SK-N-SH (cell line): ENCODE measurements at regions not wholly inside any gene's neighbourhood (a gene's known extent, or its start where the extent isn't known, plus 50 kb on each side); places are given as distances from the start of the nearest gene placed in this dataset.

Source experiments
- CTCF ChIA-PET: fragments of 300-600, 350-600 bp; formaldehyde crosslinking; extraction: SDS; loops from one replicate; lab custom pipeline; 2021; lab: Yijun Ruan, JAX
- POLR2A ChIA-PET: fragments of 350-600 bp; sonication (Branson Sonifier 250); formaldehyde crosslinking; extraction: SDS; loops from one replicate; lab custom pipeline; 2020; ENCODE audit warnings: antibody characterized with exemption, inconsistent platforms; lab: Yijun Ruan, JAX
- DNase-seq: peaks from one replicate; pipeline ENCODE4 v3.0.0; 2012
- H2AFZ ChIP-seq: fragments of 200-600 bp; sonication (generic); 2 replicates; pipeline ENCODE4 v1.8.1; 2016; ENCODE audit warnings: antibody characterized with exemption, mild to moderate bottlenecking, low read depth
- H3F3A ChIP-seq: fragments of 200-600 bp; sonication (generic); replicated peaks from 2 replicates; pipeline ENCODE3; 2016; ENCODE audit warnings: antibody characterized with exemption, mild to moderate bottlenecking; ENCODE audit not compliant: insufficient read depth
- H3K27ac ChIP-seq, 2 experiments: fragments of 200-500 bp in 1 of 2; fragments of 200-600 bp in 1 of 2; sonication (Bioruptor generic) in 1 of 2; sonication (generic), shearing (Covaris generic) in 1 of 2; 2 replicates each; pipeline versions ENCODE4 v1.5.1 to v1.6.1; 2014 to 2016; ENCODE audit warnings: low read depth in 2 of 2, inconsistent platforms in 1 of 2, low read length in 1 of 2, mild to moderate bottlenecking in 1 of 2, mixed read lengths in 1 of 2
- H3K27me3 ChIP-seq: fragments of 200-600 bp; sonication (generic), shearing (Covaris generic); 2 replicates; pipeline ENCODE4 v1.6.1; 2016; ENCODE audit warnings: mixed run types; ENCODE audit not compliant: insufficient read depth
- H3K36me3 ChIP-seq, 2 experiments: fragments of 200-500 bp in 1 of 2; fragments of 200-600 bp in 1 of 2; sonication (Bioruptor generic) in 1 of 2; sonication (generic) in 1 of 2; replicated peaks in 1 of 2; 2 replicates each; pipeline versions ENCODE3 to v1.5.1; 2014 to 2016; ENCODE audit warnings: low read length in 1 of 2, mild to moderate bottlenecking in 1 of 2; ENCODE audit not compliant: insufficient read depth in 2 of 2, control insufficient read depth in 1 of 2
- H3K4me1 ChIP-seq, 2 experiments: fragments of 200-500 bp in 1 of 2; fragments of 200-600 bp in 1 of 2; sonication (Bioruptor generic) in 1 of 2; sonication (generic), shearing (Covaris generic) in 1 of 2; 2 replicates each; pipeline versions ENCODE4 v1.5.1 to v1.6.1; 2014 to 2016; ENCODE audit warnings: low read depth in 1 of 2, low read length in 1 of 2, mixed run types in 1 of 2; ENCODE audit not compliant: insufficient read depth in 2 of 2, control insufficient read depth in 1 of 2
- H3K4me2 ChIP-seq: fragments of 200-600 bp; sonication (generic), shearing (Covaris generic); 2 replicates; pipeline ENCODE4 v1.6.1; 2017; ENCODE audit warnings: mixed run types
- H3K4me3 ChIP-seq, 2 experiments: fragments of 200-500 bp in 1 of 2; fragments of 200-600 bp in 1 of 2; sonication (Bioruptor generic) in 1 of 2; sonication (generic), shearing (Covaris generic) in 1 of 2; 2 replicates each; pipeline versions ENCODE4 v1.5.1 to v1.8.1; 2014 to 2016; ENCODE audit warnings: low read depth in 2 of 2, inconsistent platforms in 1 of 2, low read length in 1 of 2, mild to moderate bottlenecking in 1 of 2, mixed read lengths in 1 of 2, moderate library complexity in 1 of 2
- H3K79me2 ChIP-seq: fragments of 200-600 bp; sonication (generic); 2 replicates; pipeline ENCODE4 v1.8.1; 2017; ENCODE audit warnings: mild to moderate bottlenecking; ENCODE audit not compliant: insufficient read depth
- H3K9ac ChIP-seq: fragments of 200-600 bp; sonication (generic); 2 replicates; pipeline ENCODE4 v1.6.1; 2017; ENCODE audit warnings: mixed run types
- H3K9me2 ChIP-seq: fragments of 200-600 bp; sonication (generic); 2 replicates; pipeline ENCODE4 v1.6.1; 2017; ENCODE audit warnings: mixed run types
- H3K9me3 ChIP-seq: fragments of 200-600 bp; sonication (generic); 2 replicates; pipeline ENCODE4 v1.6.1; 2017; ENCODE audit warnings: mixed run types, mild to moderate bottlenecking, moderate library complexity
- H4K20me1 ChIP-seq: fragments of 200-600 bp; sonication (generic); 2 replicates; pipeline ENCODE4 v1.6.1; 2017; ENCODE audit warnings: mild to moderate bottlenecking, mixed run types; ENCODE audit not compliant: insufficient read depth
- ELF1 ChIP-seq: IDR thresholded peaks from 2 replicates; pipeline ENCODE4 v1.4.0; 2012
- EP300 ChIP-seq, 2 experiments: IDR thresholded peaks; 2 replicates each; pipeline versions ENCODE4 v1.4.0 to v1.6.1; 2012; ENCODE audit warnings: borderline replicate concordance in 1 of 2, low read depth in 1 of 2, low read length in 1 of 2
- FOXM1 ChIP-seq: IDR thresholded peaks from 2 replicates; pipeline ENCODE4 v1.4.0; 2012; ENCODE audit warnings: low read depth, mild to moderate bottlenecking
- GATA2 ChIP-seq: sonication (generic); formaldehyde crosslinking; IDR thresholded peaks from 2 replicates; pipeline ENCODE4 v1.5.0; 2020; ENCODE audit warnings: mild to moderate bottlenecking, missing genetic modification reagents
- MEF2A ChIP-seq: IDR thresholded peaks from 2 replicates; pipeline ENCODE4 v1.4.0; 2012; ENCODE audit warnings: low read depth, borderline replicate concordance
- MXI1 ChIP-seq: IDR thresholded peaks from 2 replicates; pipeline ENCODE4 v1.6.1; 2012; ENCODE audit warnings: mild to moderate bottlenecking, low read depth, low read length, improper control_type of control experiment
- NFIC ChIP-seq: IDR thresholded peaks from 2 replicates; pipeline ENCODE4 v1.4.0; 2012; ENCODE audit warnings: borderline replicate concordance
- NRF1 ChIP-seq: IDR thresholded peaks from 2 replicates; pipeline ENCODE4 v1.6.1; 2012; ENCODE audit warnings: low read depth, mild to moderate bottlenecking, low read length
- RCOR1 ChIP-seq: fragments of 150-350 bp; IDR thresholded peaks from 2 replicates; pipeline ENCODE4 v1.6.1; 2017; ENCODE audit warnings: antibody characterized with exemption, low read length
- RXRA ChIP-seq: IDR thresholded peaks from 2 replicates; pipeline ENCODE4 v1.4.0; 2012; ENCODE audit warnings: low read depth, mild to moderate bottlenecking, borderline replicate concordance
- SMC3 ChIP-seq: IDR thresholded peaks from 2 replicates; pipeline ENCODE4 v1.6.1; 2012; ENCODE audit warnings: low read depth, low read length, improper control_type of control experiment
- TCF12 ChIP-seq: IDR thresholded peaks from 2 replicates; pipeline ENCODE4 v1.4.0; 2012
- ZBTB33 ChIP-seq: IDR thresholded peaks from 2 replicates; pipeline ENCODE4 v1.4.0; 2012; ENCODE audit warnings: low read depth, borderline replicate concordance
- whole genome bisulfite sequencing: methylation state at CpG from one replicate; pipeline ENCODE4 v1.1.6; 2017; ENCODE audit warnings: low lambda C conversion rate; 5-methylcytosine and 5-hydroxymethylcytosine counted together
- TF ChIP-seq, protein P1 (sequence below): fragments of 150-350 bp; IDR thresholded peaks from 2 replicates; pipeline ENCODE4 v1.6.1; 2017; ENCODE audit warnings: antibody characterized with exemption, low read length, low read depth, borderline replicate concordance
- TF ChIP-seq, protein P2 (sequence below): fragments of 200-600 bp; sonication (generic); IDR thresholded peaks from 2 replicates; pipeline ENCODE4 v1.6.1; 2017; ENCODE audit warnings: antibody characterized with exemption, mild to moderate bottlenecking, moderate library complexity
- TF ChIP-seq, protein P3 (sequence below): IDR thresholded peaks from 2 replicates; pipeline ENCODE4 v1.4.0; 2012; ENCODE audit warnings: low read depth

GRCh38 chr12:91395628-91396135 is 213.1 kb upstream of the DCN start (continued):
- no peak for TF ChIP-seq RXRA

DNA sequence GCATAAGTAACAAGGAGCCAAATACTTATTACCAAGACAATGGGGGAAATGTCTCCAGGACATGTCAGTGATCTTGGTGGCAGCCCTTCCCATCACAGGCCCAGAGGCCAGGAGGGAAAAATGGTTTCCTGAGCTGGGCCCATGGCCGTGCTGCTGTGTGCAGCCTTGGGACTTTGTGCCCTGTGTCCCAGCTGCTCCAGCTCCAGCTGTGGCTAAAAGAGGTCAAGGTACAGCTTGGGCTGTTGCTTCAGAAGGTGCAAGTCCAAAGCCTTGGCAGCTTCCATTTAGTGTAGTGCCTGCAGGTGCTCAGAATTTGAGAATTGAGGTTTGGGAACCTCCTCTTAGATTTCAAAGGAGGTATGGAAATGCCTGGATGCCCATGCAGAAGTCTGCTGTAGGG is 212.3 kb upstream of the DCN start:
- Histone ChIP-seq H3K4me1 (no peaks in the 10 kb centered on the region), H2AFZ (no peak overlapping the region), H3K27me3 (no peaks in the 10 kb centered on the region), H3K4me2 (no peak overlapping the region), H3F3A (no peaks in the 10 kb centered on the region), H3K4me3 (no peak overlapping the region), H3K9me2 (no peaks in the 10 kb centered on the region), H3K27ac (no peak overlapping the region), H3K9ac (no peak overlapping the region), H4K20me1 (no peaks in the 10 kb centered on the region), H3K36me3 (no peaks in the 10 kb centered on the region), H3K9me3 (no peaks in the 10 kb centered on the region), H3K79me2 (no peaks in the 10 kb centered on the region)
- POLR2A ChIA-PET: no interaction called here
- TF ChIP-seq GATA2: no peak
- TF ChIP-seq ZBTB33: no peak
- TF ChIP-seq, protein P1, sequence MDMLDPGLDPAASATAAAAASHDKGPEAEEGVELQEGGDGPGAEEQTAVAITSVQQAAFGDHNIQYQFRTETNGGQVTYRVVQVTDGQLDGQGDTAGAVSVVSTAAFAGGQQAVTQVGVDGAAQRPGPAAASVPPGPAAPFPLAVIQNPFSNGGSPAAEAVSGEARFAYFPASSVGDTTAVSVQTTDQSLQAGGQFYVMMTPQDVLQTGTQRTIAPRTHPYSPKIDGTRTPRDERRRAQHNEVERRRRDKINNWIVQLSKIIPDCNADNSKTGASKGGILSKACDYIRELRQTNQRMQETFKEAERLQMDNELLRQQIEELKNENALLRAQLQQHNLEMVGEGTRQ: no peak
- no peak for TF ChIP-seq MEF2A
- TF ChIP-seq TCF12: no peak
- TF ChIP-seq RCOR1: no peak
- TF ChIP-seq, protein P2, sequence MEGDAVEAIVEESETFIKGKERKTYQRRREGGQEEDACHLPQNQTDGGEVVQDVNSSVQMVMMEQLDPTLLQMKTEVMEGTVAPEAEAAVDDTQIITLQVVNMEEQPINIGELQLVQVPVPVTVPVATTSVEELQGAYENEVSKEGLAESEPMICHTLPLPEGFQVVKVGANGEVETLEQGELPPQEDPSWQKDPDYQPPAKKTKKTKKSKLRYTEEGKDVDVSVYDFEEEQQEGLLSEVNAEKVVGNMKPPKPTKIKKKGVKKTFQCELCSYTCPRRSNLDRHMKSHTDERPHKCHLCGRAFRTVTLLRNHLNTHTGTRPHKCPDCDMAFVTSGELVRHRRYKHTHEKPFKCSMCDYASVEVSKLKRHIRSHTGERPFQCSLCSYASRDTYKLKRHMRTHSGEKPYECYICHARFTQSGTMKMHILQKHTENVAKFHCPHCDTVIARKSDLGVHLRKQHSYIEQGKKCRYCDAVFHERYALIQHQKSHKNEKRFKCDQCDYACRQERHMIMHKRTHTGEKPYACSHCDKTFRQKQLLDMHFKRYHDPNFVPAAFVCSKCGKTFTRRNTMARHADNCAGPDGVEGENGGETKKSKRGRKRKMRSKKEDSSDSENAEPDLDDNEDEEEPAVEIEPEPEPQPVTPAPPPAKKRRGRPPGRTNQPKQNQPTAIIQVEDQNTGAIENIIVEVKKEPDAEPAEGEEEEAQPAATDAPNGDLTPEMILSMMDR: no peak
- no peak for TF ChIP-seq NRF1
- no peak for TF ChIP-seq NFIC
- no peak for TF ChIP-seq ELF1
- no peak for TF ChIP-seq RXRA
- TF ChIP-seq EP300 (IDR thresholded peaks at IDR 0.05; ENCODE audit: borderline replicate concordance in 1 of 2, low read depth in 1 of 2, low read length in 1 of 2): no peak
- TF ChIP-seq, protein P3, sequence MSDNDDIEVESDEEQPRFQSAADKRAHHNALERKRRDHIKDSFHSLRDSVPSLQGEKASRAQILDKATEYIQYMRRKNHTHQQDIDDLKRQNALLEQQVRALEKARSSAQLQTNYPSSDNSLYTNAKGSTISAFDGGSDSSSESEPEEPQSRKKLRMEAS: no peak
- TF ChIP-seq MXI1: no peak
- TF ChIP-seq SMC3: no peak
- no peak for TF ChIP-seq FOXM1
- WGBS: no CpG with 5 or more reads among the region's 1 CpG
- CTCF ChIA-PET: interaction anchor here (3.9 kb wide), 1 partner anchor 13 kb away, joined by 18 read pairs; no protein-coding TSS in a partner anchor
- DNase-seq: no peak
